ENCODE measurements at regions not wholly inside any gene's neighbourhood (a gene's known extent, or its start where the extent isn't known, plus 50 kb on each side); places are given as distances from the start of the nearest gene placed in this dataset.

- no peak for TF ChIP-seq CTCF (IDR thresholded peaks at IDR 0.05; ENCODE audit: low read length)
- no peak for TF ChIP-seq EZH2 (optimal IDR thresholded peaks at IDR 0.05; ENCODE audit: low read depth, low read length)
These were observed 149.4 kb upstream of the FBXL7 start for GRCh38 chr5:15350614-15351013.

Measured in MM.1S (cell line).